ENCODE measurements at regions not wholly inside any gene's neighbourhood (a gene's known extent, or its start where the extent isn't known, plus 50 kb on each side); places are given as distances from the start of the nearest gene placed in this dataset.

DNA sequence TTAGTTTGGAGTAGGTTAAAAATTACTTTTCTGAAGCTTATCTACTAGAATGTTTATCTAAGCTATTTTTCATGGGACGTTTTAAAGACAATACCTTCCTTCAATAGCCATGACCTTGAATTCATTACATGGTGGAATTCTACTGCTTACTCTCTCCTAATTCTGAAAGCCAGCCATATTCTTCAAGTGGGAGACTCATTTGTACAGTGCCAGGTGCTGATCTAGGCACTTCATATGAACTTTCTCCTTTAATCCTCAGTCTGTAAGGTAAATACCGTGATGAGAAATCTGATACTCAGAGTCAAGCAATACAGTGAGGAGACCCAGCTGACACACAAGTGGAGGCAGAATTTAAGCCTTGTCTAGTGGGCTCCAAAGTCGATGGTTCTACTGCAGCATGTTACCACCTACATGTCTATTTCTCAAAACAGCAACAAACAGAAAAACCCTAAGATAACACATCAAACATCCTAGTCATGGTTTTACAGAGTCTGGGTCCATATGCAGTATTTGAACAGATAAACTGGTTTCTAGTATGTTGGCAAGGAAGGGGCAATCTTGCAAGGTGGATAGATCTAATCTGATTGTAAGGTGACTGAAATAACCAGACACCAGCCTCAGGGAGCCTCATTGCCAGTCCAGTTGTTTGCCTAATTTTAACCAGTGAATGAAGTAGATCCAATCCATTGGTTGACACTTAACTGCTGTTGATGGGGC lies 243.7 kb downstream of the PIK3R1 start:
- TF ChIP-seq, protein P1, sequence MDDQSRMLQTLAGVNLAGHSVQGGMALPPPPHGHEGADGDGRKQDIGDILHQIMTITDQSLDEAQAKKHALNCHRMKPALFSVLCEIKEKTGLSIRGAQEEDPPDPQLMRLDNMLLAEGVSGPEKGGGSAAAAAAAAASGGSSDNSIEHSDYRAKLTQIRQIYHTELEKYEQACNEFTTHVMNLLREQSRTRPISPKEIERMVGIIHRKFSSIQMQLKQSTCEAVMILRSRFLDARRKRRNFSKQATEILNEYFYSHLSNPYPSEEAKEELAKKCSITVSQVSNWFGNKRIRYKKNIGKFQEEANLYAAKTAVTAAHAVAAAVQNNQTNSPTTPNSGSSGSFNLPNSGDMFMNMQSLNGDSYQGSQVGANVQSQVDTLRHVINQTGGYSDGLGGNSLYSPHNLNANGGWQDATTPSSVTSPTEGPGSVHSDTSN (CRISPR knock-in tag; IDR thresholded peaks at IDR 0.05; ENCODE audit: borderline replicate concordance), result no peak
- TF ChIP-seq, protein P2, sequence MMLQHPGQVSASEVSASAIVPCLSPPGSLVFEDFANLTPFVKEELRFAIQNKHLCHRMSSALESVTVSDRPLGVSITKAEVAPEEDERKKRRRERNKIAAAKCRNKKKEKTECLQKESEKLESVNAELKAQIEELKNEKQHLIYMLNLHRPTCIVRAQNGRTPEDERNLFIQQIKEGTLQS (CRISPR knock-in tag; IDR thresholded peaks at IDR 0.05), result no peak
- TF ChIP-seq POLR2G (IDR thresholded peaks at IDR 0.05; ENCODE audit: low read depth, low read length) (no peak), ZNF782 (CRISPR knock-in tag; IDR thresholded peaks at IDR 0.05; ENCODE audit: borderline replicate concordance) (no peak), PPARG (CRISPR knock-in tag; conservative IDR thresholded peaks at IDR 0.05) (no peak), FOXM1 (CRISPR knock-in tag; IDR thresholded peaks at IDR 0.05) (no peak), TBX2 (CRISPR knock-in tag; IDR thresholded peaks at IDR 0.05; ENCODE audit: borderline replicate concordance) (no peak; the same call in 1 of the 2 replicates), AKAP8 (CRISPR knock-in tag; IDR thresholded peaks at IDR 0.05) (no peak), ZNF460 (CRISPR knock-in tag; IDR thresholded peaks at IDR 0.05; ENCODE audit: borderline replicate concordance) (no peak)
- TF ChIP-seq, protein P3, sequence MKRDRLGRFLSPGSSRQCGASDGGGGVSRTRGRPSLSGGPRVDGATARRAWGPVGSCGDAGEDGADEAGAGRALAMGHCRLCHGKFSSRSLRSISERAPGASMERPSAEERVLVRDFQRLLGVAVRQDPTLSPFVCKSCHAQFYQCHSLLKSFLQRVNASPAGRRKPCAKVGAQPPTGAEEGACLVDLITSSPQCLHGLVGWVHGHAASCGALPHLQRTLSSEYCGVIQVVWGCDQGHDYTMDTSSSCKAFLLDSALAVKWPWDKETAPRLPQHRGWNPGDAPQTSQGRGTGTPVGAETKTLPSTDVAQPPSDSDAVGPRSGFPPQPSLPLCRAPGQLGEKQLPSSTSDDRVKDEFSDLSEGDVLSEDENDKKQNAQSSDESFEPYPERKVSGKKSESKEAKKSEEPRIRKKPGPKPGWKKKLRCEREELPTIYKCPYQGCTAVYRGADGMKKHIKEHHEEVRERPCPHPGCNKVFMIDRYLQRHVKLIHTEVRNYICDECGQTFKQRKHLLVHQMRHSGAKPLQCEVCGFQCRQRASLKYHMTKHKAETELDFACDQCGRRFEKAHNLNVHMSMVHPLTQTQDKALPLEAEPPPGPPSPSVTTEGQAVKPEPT (CRISPR knock-in tag; IDR thresholded peaks at IDR 0.05; ENCODE audit: low read depth), result no peak
- TF ChIP-seq, protein P4, sequence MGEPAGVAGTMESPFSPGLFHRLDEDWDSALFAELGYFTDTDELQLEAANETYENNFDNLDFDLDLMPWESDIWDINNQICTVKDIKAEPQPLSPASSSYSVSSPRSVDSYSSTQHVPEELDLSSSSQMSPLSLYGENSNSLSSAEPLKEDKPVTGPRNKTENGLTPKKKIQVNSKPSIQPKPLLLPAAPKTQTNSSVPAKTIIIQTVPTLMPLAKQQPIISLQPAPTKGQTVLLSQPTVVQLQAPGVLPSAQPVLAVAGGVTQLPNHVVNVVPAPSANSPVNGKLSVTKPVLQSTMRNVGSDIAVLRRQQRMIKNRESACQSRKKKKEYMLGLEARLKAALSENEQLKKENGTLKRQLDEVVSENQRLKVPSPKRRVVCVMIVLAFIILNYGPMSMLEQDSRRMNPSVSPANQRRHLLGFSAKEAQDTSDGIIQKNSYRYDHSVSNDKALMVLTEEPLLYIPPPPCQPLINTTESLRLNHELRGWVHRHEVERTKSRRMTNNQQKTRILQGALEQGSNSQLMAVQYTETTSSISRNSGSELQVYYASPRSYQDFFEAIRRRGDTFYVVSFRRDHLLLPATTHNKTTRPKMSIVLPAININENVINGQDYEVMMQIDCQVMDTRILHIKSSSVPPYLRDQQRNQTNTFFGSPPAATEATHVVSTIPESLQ (CRISPR knock-in tag; conservative IDR thresholded peaks at IDR 0.05), result no peak

All from HepG2 (cell line).